SHP77 treated with DMSO at 0.1 percent for 48 hours (cell line): ENCODE measurements at regions not wholly inside any gene's neighbourhood (a gene's known extent, or its start where the extent isn't known, plus 50 kb on each side); places are given as distances from the start of the nearest gene placed in this dataset.
"Not testable (repeated sequence)": the region's sequence is repeated elsewhere in the genome, so short reads cannot be mapped to it uniquely, and the experiment has no call there.

Source experiments
- DNase-seq: peaks from one replicate; lab custom pipeline; 2025; lab: John Stamatoyannopoulos, UW

DNA sequence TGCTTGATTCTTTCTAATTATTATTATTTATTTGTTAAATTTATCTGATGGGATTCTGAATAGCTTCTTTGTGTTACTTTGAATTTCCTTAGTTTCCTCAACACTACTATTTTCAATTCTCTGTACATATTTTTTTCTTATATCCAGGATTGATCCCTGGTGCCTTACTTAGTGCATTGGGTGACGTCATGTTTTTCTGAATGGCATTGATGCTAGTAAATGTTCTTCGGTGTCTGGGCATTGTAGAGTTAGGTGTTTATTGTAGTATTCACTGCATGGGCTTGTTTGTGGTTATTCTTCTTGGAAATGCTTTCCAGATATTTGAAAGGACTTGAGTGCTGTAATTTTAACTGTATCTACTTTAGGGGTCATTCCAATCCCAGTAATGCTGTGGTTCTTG, 938.1 kb downstream of the FAM133A start:
- DNase-seq, result no peak

DNA sequence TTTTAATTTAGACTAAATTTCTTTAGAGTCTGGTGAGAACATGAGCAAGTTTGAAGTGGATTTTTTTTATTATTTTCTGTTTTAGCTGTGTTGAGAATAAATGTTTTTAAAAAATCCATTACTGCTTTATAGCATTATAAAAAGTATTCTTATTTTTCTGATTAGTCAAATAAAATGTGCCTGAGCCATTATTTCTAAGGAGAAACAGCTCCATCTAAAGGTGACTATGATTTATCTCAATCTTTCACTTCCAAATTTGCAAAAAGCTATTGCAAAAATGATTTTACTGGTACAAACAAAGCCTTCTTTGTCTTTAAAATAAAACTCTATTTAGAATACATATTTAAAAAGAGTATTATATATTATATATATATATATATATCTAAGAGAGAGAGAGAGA, 959.2 kb downstream of the FAM133A start:
- no peak for DNase-seq

DNA sequence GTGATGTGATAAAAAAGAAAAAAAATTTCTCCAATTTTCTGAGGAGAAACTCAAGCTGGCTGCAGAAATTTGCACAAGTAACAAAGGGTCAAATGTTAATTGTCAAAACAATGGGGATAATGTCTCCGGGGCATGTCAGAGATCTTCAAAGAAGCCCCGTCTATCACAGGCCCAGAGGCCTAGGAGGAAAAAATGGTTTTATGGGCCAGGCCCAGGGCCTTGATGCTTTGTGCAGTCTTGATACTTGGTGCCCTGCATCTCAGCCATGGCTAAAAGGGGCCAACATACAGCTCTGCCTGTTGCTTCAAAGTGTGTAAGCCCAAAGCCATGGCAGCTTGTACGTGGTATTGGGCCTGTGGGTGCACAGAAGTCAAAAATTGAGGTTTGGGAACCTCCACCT, 961.0 kb downstream of the FAM133A start:
- no peak for DNase-seq

DNA sequence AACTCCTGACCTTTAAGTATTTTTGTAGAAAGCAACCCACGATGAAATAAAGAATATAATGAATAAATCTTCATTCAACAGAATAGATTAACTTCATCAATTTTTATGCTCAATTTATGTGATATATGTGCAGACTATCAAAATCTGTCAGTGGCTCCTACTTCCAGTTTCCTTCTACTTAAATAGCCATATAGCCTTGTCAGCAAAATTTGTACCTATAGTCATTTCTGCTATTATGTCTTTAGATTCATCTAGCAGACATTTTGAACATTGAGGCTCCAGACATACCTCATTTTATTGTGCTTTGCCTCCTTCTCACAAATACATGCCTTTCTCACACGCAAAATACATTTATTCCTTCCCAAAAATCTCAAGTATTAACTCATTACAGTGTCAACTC, 971.7 kb downstream of the FAM133A start:
- DNase-seq, result no peak

DNA sequence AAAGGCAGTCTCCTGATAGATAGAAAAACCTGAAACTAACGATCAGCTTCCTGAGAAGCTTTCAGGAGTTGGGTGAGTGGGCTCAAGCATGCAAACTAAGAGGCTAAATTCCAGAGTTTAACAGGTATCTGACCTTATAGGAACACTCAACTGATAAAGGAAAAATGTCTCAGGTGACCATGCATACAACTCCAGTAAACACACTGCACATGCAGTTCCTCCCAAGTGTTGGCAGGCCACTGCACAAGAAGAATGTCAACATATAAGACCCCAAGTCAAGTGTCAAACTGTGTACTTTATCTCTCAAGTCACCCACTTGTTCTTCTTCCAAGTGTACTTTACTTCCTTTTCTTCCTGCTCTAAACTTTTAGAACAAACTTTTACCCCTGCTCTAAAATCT, 981.2 kb downstream of the FAM133A start:
- no peak for DNase-seq

DNA sequence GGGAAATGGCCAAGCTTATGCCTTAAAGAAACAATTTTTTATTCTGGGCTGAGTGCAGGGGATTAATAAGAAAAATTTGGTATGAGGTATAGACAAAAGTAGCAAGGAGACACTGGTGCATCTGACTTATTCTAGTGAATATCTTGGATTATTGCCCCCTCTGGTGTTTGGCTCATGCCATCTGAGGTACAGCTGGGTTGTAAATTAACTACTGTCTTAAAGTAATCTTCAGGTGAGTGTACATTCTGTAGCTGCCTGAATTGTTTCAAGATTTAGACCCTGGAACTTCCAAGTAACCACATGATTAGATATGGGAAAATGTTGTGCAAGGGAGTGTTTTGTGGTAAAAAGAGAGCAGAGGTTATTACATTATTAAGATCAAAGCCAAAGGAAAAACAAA, 988.7 kb downstream of the FAM133A start:
- no peak for DNase-seq

DNA sequence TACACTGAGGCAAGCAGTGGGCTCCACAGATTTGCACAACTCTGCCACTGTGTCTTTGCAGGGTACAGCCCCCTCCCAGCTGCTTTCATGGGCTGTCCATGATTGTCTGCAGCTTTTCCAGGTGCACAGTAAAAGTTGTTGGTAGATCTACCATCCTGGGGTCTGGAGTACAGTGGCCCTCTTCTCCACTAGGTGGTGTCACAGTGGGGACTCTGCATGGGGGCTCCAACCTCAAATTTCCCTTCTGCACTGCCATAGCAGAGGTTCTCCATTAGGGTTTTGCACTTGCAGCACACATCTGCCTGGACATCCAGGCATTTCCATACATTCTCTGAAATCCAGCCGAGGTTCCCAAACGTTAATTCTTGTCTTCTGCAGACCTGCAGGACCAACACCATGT, 1002.3 kb downstream of the FAM133A start:
- DNase-seq, result no peak

DNA sequence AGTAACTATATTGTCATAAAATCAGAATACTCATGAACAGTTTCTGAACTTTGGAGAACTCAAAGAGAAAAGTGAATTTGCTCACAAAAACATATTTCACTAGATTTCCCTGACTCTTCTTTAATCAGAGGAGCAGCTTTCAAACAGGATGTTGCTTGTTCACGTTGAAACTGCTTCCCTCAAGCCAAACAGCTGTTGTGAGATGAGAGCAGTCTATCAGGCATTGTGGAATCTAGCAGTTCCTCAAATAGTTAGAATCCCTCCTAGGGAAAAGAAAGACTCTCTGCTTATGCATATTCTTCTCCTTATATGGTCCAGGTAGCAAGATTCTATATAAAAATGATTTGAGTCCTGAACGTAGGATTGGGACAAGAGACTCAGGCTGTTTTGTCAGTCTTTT, 1012.1 kb downstream of the FAM133A start:
- no peak for DNase-seq

DNA sequence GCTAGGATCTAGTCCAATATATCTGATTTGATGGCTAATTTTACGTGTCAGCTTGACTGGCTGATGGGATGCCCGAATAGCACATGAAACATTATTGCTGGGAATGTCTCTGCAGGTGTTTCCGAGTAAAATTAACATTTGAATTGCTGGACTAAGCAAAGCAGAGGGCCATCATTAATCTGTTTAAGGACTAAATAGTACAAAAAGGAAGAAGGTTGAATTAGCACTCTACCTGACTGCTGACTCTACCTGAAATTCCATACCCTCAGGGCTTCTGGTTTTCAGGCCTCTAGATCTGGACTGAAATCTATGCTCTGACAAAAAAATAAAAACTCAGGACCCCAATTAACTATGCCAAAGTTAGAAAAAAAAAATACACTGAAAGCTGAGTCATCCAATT, 1021.9 kb downstream of the FAM133A start:
- DNase-seq, result no peak

DNA sequence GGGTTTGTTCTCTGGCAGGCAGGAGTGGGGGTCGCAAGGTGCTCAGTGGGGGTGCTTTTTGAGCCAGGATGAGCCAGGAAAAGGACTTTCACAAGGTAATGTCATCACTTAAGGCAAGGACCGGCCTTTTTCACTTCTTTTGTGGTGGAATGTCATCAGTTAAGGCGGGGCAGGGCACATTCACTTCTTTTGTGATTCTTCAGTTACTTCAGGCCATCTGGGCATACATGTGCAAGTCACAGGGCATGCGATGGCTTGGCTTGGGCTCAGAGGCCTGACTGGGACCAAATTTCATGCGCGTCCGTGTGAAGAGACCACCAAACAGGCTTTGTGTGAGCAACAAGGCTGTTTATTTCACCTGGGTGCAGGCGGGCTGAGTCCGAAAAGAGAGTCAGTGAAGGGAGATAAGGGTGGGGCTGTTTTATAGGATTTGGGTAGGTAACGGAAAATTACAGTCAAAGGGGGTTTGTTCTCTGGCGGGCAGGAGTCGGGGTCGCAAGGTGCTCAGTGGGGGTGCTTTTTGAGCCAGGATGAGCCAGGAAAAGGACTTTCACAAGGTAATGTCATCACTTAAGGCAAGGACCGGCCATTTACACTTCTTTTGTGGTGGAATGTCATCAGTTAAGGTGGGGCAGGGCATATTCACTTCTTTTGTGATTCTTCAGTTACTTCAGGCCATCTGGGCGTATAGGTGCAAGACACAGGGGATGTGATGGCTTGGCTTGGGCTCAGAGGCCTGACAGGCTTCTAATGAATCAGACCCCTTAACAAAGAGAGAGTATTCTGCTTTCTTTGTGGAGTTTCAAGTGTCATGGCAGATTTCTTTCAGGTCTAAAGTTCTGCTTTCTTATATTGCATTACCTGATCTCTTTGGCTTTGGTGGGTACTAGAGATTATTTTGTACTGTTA, 1030.6 kb downstream of the FAM133A start:
- not testable (repeated sequence) for DNase-seq

DNA sequence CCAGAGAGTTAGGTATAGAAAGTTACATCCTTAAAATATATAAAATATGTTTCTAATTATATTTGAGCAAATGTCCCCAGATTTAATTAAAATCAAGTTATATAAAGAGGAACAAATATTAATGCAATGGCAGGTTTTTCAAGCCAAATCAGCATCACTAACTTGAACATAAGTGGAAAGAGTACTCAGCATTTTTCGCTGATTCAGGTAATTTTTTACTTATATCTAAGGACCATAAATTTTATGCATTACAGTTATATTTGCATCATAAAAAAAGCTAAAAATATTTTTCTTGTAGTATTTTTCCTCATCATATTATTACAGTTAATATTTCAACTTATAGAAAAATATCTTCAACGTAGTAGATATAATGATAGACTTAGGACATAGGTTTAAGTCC, 1047.4 kb downstream of the FAM133A start:
- no peak for DNase-seq

DNA sequence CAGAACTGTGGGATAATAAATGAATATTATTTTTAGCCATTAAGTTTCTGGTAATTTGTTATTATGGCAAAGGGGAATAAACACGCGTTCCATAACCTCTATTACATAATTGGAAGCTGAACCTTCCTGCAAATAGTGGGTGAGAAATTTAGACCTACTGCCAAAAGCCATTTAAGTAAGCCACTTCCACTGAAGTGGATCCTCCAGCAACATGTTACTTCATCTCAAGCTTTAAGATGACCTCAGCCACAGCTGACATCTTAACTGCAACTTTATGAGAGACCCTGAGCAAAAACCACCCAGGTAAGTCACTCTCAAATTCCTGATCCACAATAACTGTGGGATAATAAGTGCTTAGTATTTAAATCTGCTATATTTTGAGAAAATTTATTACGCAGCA, 1048.6 kb downstream of the FAM133A start:
- DNase-seq, result no peak

DNA sequence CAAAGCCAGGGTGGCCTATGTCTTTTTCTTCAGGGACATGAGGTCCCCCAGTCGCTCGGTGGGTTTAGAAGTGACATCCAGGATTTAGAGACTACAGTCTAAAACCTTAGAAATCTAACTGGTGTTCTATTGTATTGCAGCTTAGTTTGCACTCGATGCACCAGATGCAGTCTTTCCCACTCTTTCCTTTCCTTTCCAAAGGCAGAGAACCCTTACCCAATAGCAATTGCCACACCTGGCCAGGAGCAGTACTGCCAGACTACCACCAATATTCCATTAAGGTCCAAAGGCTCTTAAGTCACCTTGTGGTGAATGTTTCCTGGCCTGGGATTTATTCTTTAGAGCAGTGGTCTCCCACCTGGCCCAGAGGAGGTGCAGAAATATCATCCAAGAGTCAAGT, 1068.8 kb downstream of the FAM133A start:
- DNase-seq, result no peak

DNA sequence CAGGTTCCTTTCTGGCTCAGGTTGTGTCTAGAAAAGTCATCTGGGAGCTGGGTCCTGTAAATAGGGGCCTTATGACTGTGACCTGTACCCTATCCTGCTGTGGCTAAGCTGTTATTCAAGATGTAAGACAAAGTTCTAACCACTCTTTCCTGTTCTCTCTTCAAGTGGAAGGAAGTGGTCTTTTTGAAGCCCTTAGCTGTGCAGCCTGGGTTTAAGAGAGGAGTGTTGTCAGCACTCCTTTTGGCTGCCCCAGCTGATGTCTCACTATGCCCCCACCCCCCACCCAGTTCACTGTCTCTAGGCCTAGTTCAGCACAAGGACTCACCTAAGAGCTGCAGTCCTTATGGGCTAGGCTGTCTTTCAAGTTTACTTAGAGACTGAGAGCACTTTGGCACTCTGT, 1069.5 kb downstream of the FAM133A start:
- no peak for DNase-seq

DNA sequence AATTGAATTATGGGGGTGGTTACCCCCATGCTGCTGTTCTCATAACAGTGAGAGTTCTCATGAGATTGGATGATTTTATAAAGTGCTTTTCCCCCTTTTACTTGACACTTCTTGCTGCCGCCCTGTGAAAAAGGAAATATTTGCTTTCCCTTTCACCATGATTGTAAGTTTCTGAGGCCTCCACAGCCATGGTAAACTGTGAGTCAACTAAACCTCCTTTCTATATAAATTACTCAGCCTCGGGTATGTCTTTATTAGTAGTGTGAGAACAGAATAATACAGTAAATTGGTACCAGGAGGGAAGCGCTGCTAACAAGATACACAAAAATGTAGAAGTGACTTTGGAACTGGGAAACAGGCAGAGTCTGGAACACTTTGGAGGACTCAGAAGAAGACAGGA, 1070.8 kb downstream of the FAM133A start:
- DNase-seq, result no peak

DNA sequence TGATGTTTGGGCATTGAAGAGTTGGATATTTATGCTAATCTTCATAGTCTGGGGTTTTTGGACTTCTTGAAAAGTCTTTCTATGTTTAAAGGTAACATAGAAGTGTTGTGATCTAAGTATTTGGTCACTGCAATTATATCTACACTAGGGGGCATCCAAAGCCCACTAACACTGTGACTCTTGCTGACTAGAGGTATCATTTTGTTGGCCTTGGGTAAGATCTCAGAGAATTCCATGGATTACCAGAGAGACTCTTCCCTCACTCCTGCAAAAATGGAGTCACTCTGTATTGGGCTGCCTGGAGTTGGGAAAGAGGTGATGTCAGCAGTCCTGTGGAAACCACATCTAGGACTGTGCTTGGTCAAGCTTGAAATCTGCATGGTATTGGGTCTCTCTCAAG, 1077.6 kb downstream of the FAM133A start:
- DNase-seq, result no peak

DNA sequence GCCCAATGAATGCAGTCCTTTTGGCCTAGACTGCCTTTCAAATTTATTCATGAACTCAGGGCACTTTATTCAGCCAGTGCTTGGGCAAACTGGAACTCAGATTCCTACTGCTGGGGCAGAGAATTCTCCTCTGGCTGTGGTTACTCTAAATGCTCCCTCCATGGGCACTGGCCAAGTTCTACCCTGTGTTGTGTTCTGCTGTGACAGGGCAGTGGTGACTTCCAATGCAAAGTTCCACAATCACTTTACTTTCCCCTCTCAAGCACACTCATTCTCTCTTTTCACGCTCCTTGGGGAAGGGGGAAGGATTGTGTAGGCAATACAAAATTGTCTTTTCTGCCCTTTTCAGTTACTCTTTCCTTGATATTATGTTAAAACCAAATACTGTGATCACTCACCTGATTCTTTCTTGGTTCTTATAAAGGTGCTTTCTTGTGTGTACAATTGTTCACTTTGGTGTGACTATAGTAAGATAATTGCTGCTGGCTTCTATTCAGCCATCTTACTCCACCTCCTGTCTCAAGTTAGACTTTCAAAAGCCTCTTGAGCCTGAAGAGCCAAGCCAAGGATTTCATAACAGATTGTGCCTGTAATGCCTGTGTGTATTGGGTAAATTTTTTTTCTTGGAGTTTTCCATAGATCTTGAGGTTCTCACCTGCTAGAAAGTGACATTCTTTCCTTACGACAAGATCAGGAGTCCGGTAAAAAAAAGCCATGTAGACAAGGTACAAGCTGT, 1078.6 kb downstream of the FAM133A start:
- no peak for DNase-seq

DNA sequence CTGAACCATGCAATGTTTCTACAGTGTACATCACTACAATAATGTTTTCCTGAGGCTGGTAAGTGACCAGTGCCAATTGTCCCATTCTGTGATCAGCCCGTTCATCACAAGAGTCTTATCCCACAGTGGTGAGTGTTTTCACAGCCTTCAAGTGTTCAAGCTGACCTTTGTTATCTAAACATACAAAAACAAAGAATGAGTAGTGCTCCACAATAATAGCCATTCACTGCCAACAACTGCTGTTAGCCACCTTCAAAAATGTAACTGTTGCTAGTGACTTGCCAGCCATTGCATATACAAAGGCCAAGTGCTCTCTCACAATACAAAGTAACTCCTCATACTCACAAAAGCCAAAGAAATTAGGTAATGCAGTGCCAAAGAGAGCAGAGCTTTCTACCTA, 1084.1 kb downstream of the FAM133A start:
- no peak for DNase-seq

DNA sequence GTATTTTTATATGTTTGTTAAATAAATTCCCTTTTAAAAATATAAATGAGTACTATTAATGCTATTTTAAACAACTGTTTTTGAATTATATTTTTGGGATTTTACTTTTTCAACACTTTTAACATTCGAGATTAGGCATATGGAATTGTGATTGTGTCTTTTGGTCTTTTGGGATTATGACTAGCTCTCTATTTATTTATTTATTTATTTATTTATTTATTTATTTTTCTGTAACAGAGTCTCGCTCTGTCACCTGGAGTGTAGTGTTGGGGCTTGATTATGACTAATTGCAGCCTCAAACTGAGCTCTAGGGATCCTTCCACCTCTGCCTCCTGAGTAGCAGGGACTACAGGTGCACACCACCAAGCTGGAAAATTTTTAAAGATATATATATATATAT, 1101.6 kb downstream of the FAM133A start:
- DNase-seq, result no peak

DNA sequence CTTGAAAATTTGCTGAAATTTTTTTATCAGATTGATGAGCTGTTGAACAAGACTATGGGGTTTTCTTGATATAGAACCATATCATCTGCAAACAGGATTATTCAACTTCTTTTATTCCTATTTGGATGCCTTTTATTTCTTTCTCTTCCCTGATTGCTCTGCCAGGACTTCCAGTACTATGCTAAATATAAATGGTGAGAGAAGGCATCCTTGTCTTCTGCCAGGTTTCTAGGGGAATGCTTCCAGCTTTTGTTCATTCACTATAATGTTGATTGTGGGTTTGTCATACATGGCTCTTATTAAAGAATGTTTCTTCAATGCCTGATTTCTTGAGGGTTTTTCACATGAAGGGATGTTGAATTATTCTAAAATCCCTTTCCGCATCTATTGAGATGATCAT, 1139.5 kb downstream of the FAM133A start:
- no peak for DNase-seq

DNA sequence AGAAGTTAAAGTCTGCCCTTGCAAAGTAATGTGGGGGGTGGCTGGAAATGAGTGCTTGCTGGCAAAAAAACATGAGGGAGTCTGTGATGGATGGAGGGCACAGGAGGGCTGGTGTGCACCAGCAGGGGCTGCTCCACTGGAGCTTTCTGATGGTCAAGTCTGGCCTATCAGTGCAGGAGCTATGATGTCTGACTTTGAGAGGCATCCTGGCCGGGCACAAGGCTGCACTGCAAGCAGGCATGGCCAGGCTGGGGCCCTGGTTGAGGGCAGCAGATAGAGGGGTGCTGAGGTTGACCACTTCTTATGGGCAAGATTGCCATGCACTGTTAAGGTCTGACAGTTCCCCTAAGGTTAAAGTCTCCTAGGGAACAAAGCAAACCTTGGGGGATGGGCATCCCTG, 1140.2 kb downstream of the FAM133A start:
- no peak for DNase-seq

DNA sequence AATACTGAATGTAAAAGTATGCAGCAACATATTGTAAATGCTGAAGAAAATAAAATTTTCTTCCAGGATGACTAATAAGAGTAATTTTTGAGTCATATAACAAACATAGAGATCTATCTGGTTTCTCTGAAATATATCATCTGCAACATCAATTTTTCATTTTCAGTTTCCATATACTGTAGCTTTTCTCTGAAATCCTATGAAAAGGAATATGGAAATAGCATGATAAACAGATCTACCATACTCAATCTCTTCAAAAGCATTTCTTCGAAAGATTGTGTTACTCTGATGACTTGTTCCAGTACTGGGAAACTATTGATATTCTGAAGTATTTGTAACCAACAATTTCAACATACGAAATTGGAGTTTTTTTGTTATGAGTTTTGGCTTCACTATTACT, 1156.7 kb downstream of the FAM133A start:
- DNase-seq, result no peak

DNA sequence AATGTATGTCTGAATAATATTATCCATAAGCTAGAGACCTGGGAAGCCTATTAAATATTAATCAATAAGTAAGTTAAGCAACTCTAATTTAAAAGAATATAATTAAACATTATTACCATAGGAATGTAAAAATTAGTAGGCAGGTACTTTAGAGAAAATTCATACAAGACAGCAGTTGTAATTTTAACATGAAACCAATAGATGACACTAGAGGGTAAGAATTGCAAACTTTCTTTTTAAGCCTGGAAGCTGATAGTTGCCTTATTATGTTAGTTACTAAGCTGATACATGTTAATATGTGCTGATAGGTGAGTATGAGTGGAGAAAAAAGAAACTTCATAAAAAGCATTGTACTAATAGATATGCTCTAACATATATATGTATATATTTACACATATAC, 1157.4 kb downstream of the FAM133A start:
- no peak for DNase-seq

DNA sequence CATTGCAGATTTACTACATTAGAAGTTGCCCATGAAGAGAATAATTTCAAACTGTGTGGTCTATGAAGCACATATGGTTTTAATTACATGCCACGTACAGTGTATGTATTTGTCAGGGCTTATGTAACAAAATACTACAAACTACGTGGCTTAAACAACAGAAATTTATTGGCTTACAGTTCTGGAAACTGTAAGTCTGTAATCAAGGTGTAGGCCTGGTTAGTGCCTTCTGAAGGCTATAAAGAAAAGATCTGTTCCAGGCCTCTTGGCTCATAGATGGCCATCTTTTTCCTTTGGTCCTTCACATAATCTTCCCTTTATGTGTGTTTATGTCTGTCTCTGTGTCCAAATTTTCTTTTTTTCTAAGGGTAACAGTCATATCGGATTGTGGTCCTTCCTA, 1160.2 kb downstream of the FAM133A start:
- DNase-seq, result no peak
